ENCODE measurements at regions not wholly inside any gene's neighbourhood (a gene's known extent, or its start where the extent isn't known, plus 50 kb on each side); places are given as distances from the start of the nearest gene placed in this dataset.
A peak's percentile ranks its signal among the peaks of the same experiment; 100 is the strongest.

DNA sequence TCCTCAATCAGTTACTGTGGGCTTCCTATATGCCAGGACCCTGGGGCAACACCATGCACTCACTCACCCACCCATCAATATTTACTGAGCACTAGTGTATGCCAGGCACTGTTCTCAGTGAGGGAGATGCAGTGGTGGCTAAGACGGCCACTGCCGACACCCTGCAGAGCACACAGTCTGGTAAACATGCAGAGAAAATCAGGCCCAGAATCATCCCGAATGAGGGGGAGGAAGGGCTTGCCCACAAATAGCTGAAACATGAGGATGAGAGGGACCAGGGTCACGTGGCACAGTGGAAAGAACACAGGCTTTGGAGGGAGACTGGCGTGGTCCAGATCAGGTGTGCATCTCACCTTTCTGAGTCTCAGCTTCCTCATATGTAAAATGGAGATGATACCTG lies 89.2 kb upstream of the IGSF21 start:
- no peak for DNase-seq

DNA sequence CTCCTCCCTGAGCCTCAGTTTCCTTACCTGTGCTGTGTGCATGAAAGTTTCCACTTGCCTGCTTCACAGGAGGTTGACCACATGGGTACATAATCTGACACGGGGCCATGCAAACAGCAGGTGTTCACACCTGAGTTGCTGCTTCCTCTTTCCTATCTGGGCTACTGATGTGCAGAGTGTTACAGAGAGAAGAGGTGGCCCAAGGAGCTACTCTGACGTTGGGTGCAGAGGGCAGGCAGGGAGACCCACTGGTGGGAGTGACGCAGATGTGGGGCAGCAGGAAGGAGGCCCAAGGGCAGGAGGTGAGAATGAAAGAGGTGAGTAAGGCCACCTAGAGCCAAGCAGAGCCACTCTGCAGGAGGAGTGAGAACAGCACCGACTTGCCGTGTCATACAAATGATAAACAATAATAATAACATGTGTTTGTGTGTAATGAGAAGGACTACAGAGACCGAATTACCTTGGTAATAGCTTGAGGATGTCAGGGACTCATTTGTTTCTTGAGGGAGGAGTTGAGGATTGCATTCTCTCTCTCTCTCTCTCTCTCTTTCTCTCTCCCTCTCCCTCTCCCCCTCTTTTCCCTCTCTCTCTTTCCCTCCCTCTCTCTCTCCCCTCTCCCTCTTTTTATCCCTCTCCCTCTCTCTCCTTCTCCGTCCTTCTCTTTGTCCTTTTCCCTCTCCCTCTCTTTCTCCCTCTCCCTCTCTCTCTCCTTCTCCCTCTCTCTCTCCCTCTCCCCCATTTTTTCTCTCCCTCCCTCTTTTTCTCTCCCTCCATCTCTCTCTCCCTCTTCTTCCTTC lies 87.4 kb upstream of the IGSF21 start:
- DNase-seq = no peak

DNA sequence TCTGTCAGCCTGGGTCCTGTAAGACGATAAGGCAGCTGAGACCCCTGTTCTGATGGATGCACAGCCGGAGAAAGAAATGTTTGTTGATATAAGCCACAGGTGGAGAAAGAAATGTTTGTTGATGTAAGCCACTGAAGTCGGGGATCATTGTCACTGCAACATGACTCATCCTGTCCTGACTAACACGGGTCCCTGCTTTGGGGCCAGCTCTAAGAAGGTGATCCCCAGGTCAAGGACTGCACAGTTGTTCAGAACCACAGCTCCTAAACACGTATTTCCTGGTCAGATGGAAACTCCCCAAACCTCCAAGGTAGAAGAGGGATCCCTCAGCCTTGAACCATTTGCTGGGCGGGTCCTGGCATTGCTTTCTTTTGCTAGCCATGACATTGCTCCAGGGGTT lies 86.4 kb upstream of the IGSF21 start:
- no peak for DNase-seq

DNA sequence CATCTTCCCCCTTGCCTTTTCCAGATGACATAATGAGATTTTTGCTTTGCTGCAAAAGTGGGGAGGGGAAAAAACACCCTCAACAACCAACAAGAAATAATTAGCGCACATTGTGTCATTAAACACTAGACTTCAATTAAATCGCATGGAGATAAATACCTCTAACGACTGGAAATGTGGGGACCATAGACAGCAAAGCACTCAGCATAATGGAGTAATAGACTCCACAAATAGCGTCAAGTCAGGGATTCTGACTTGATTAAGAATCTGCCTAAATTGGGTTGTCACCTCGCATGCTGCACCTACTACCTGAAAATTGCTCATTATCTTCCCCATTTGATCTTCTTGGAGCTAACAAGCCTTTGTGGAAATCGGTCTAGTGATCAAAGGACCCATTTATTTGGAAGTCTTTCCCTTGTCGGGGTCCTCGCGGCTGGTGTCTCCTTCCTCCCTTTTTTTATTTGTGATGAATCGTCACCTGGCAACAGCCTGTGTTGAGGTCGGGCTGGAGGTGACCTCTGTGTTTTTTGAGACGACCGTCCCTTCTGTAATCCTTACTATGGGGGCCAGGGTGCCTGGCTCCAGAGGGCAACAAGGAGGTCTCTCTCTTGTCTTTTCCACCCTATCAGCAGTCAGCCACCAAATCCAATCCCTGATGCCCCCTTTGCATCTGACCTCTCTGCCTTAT lies 75.3 kb upstream of the IGSF21 start:
- DNase-seq = peak; percentile 8

DNA sequence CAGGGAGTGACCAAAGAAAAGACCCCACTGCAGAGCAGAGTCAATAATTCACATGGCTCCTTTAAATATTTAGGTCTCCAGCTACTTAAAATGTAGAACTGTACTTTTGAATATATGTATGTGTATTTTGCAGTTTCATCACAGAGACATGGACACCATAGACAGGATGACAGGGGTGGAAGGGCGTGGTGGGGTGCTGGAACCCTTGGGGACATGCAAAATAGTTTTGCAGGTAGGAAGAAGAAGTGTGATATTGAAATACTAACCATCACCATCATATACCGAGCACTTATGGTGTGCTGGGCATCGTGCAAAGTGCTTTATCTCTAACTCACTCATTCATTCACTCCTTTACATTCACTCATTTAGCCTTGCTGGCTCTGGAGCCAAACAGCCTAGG lies 72.5 kb upstream of the IGSF21 start:
- DNase-seq = no peak

DNA sequence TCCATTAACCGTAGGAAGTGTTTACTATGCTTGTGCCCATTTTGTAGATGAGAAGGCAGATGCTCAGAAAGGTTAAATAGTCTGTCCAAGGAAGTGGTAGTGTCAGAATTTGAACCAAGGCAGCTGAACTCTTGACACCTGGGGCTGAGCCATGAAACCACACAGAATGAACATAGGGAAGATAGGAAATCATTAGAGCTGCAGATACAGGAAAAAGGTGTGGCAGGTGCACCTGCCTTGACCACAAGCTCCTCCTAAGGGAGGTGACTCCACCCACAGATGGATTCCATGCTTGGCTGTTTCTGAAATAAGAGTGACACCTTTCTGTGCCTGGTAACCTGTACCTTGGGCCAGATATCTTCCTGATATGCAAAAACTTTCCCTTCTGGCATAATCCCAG lies 69.9 kb upstream of the IGSF21 start:
- DNase-seq = no peak

DNA sequence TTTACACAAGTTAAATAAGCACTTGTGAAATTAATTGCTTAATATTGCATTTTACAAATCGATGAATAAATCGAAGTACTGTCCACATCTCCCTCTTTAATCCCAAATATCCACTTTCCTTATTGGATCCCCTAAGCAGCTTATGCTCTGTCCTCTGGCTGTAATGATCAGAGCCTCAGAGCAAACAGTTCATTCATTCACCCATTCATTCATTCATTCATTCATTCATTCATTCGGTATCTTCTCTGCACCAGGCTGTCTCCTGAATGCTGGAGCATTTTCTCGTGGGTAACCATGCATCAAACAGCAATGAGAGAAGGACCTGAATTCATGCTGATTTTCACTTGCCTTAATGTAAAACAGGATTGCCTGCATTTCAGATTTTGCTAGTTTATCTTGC lies 69.5 kb upstream of the IGSF21 start:
- no peak for DNase-seq

DNA sequence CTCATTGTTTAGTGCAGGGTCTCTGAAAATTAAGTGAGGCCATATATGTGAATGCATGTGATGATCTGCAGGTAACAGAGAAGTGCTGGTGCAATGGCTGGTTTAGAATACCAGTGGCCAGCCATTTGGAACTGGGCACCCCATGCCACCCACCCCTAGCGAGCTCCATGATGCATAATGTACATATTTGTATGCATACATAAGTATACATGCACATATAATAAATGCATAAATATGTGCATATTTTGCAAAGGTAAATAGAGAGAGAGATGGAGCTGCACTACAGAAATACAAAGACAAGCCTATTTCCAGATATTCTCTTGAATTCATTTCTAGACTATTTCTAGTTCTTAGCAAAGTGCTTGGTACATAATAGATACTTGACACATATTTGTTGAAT lies 68.5 kb upstream of the IGSF21 start:
- DNase-seq = no peak

DNA sequence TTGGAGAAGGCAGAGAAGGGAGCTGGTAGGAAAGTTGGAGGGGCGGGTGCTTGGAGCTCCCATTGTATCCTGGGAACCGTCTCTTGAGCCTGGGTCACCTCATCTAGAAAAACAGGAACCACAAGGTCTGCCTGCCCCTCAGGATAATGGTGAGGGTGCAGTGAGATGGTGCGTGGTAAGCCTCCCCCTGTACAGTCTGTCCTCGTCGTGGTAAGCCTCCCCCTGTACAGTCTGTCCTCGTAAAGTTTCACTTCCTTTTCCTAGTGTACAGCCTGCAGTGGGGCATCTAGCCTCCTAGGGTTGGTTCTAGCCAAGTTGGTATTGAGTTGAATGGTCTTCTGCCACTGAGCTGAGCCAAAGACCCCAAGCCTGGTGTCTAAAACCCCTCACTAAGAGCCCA lies 66.5 kb upstream of the IGSF21 start:
- DNase-seq = no peak

DNA sequence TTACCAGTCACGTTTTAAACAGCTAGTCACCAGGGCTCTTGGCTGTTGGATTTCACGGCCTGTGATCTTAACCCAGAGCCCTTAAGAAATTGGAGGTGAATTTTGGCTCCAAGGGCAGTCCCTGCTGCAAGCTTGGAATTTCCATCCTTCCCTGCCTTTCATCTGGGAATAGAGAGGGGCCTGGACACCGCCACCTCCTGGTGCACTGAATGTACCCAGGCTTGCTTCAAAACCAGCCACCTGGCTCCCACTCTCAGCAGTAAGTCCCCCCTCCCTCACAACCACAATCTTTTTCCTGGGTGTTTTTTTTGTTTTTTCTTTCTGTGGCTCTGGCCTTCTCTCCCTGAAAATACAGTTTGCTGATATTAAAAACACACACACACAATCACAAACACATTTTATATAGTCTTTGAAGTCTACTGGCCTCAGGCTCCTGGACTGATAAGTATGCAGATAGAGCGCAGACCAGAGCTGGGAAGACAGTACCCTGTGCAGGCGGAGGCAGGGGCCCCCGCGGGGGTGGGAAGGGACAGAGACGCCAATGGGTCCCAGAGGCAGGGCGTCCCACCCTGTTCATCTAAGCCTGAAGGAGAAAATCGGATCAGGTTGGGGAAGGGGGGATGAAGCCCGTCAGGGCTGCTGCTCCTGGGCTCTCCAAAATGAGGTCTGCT lies 65.8 kb upstream of the IGSF21 start:
- DNase-seq = no peak

DNA sequence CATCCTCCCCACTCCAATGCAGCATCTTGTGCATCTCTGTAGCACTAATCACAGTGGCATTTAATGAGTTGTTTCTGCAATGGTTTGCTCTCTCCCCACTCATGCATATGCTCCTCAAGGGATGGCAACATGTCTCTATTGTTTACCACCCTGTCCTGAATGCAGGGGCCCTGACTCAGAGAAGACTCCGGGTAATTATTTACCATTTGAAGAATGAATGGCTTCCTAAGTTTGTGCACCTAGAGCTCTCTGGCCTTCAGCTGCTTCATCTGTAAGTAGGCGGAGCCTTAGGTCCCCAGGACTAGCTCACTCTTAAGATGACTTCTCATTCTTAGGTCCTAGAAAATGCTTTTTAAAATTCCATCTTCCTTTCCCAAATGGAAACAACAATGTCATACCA lies 63.7 kb upstream of the IGSF21 start:
- no peak for DNase-seq

DNA sequence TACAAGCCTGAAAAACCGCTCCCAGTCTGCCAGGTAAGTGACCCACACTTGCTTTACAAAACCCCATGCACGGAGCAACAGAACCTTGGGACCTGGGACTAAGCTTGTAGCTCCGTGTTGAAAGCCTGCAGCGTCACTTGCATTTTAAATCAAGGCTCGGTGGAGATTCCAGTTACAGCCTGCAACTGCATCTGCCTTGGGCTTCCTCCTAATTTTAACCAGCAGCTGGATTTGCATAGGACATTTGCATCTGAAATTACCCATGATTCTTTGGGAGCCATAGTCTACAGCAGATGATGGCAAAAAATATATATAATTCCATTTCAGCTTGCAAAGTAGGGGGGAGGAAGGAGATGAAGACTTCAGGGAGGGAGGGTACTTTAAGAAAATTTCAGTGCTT lies 62.4 kb upstream of the IGSF21 start:
- no peak for DNase-seq

DNA sequence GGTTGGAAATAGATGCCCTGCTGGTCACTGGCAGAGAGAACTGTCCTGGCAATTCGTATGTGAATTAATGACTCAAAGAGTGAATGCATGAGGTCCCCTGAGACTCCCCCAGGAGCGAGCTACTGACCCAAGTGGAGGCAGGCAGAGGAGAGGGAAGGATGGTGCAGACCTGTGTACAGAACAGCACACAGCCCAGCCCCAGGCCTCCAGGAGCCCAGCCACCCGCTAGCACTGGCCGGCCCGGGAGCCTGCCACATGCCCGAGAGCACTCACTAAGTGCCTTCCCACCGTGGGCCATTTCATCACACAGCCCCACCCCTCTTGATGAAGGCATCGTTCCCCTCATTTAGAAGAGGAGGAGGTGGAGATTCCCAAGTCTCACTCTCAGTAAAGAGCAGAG lies 62.0 kb upstream of the IGSF21 start:
- no peak for DNase-seq

DNA sequence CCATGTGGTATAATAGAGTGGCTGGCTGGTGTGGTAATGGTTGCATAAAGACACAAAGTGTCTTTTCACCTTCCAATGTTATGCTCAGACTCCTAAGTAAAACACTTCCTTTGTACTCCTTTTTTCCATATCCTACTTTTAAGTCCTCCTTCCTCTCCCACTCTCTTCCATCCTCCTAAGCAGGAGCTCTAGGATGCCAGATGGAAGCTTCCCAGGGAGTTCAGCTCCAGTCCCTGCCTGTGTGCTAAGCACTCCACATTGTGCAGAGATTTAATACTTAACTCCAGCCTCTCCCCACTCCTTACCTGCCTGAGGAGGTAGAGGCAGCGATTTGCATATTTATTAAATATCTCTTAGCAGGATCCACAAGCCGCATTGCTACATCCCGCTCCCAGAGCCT lies 60.5 kb upstream of the IGSF21 start:
- no peak for DNase-seq

DNA sequence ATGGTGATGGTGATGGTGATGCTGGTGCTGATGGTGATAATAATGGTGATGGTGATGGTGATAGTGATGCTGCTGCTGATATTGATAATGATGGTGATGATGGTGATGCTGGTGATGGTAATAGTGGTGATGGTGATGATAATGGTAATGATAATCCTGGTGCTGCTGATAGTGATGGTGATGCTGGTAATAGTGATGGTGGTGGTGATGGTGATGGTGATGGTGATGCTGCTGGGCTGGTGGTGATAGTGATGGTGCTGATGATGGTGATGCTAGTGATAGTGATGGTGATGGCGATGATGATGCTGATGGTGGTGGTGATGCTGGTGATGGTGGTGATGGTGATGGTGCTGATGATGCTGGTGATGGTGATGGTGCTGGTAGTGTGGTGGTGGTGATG lies 58.4 kb upstream of the IGSF21 start:
- DNase-seq = no peak

DNA sequence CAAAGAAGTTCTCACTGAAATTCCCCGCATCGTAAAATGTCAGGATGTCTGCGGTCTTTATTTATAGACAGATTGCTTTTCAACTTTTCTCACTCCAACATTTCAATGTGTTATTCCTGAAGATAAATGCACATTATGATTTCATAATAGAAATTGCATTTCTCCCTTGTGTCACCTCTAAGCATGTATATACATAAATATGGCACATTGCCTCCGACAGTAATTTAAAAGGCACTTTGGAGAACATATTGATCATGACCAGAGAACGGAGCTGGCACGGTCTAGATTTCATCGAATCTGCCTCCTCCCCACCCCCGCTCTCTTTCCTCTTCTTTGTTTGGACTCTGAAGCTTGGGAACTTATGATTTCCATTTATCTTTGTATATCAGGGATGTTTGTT lies 54.9 kb upstream of the IGSF21 start:
- no peak for DNase-seq

DNA sequence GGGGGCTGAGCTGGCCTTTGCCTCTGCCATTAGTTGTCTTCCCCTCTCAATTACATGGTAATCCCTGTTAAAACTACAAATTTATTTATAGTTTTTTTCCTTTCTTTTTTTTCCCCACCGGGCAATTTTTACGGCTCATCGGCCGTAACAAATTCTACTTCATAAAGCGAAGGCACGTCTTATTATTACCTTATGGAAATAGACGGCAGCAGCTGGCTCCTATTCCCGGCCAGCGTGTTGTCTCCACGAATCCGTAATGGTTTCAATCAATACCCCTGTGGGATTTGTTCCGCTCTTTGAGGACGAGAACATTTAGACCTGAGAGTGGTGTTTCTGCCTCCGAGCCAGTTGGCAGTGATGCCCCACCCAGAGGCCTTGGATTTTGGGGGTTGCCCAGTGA lies 52.4 kb upstream of the IGSF21 start:
- DNase-seq = no peak

DNA sequence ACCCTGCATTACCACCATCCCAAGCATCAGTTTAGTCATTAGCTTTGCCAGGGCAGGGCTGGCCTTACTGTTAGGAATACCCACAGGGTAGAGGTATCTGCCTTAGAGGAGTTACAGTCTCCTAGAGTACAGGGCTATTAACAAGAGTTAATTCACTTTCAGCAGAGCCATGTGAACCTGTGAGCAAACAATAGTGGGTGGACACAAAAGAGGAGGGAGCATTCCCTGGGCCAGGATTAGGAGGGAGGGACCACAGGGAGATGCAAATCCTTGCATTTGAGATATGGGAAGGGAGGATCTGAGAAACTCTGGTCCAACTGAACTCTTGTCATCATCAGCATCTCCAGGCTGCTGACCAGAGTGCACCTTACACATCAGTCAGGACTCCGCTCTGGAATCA lies 51.1 kb upstream of the IGSF21 start:
- DNase-seq = no peak

DNA sequence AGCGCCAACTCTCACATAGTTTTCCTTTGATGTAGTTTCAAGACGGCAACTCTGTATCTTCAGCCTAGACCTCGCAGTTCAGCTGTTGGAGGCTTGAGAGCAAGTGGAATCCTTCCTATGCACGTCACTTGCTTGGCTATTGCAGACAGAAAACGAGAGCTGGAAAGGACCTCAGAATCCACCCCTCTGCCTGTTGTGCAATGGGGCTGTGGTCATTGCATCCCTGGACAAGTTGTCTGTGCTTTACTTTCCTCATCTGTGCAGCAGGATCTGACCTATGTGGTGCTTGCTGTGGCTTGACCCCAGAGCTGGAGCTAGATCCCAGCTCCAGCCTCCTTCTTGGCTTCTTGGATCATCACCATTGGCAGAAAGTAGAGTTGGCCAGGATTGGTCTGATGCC lies 50.0 kb upstream of the IGSF21 start:
- DNase-seq = no peak

Measured in left kidney (tissue), 1 donor.